CD8-positive, alpha-beta memory T cell (primary cell): ENCODE measurements at regions not wholly inside any gene's neighbourhood (a gene's known extent, or its start where the extent isn't known, plus 50 kb on each side); places are given as distances from the start of the nearest gene placed in this dataset.
"Not testable (repeated sequence)": the region's sequence is repeated elsewhere in the genome, so short reads cannot be mapped to it uniquely, and the experiment has no call there.

Source experiments
- CTCF ChIA-PET: fragments of 350-600 bp; sonication (Branson Sonifier 250); formaldehyde crosslinking; loops from one replicate; lab custom pipeline; 2021; ENCODE audit warnings: antibody characterized with exemption; lab: Charles Lee
- POLR2A ChIA-PET: fragments of 350-600 bp; sonication (Branson Sonifier 250); formaldehyde crosslinking; loops from one replicate; lab custom pipeline; 2021; ENCODE audit warnings: antibody characterized with exemption; lab: Charles Lee
- DNase-seq, 5 donors: peaks; one replicate each; pipeline versions ENCODE4 v3.0.0 to v3.0.0-alpha.2; 2020 to 2022; ENCODE audit warnings: mixed read lengths in 1 of 5
- H3K27ac ChIP-seq: one replicate; pipeline ENCODE4 v1.7.0; 2013; ENCODE audit warnings: low read depth, mild to moderate bottlenecking, low read length, moderate library complexity
- H3K27me3 ChIP-seq: 2 replicates; pipeline ENCODE4 v1.7.0; 2013; ENCODE audit warnings: low read length, mild to moderate bottlenecking; ENCODE audit not compliant: insufficient read depth, poor library complexity, severe bottlenecking
- H3K36me3 ChIP-seq: 2 replicates; pipeline ENCODE4 v1.7.0; 2013; ENCODE audit warnings: mild to moderate bottlenecking, low read length, moderate library complexity; ENCODE audit not compliant: insufficient read depth
- H3K4me1 ChIP-seq: 2 replicates; pipeline ENCODE4 v1.7.0; 2013; ENCODE audit warnings: mild to moderate bottlenecking, low read length, moderate library complexity; ENCODE audit not compliant: insufficient read depth
- H3K4me3 ChIP-seq: 2 replicates; pipeline ENCODE4 v1.7.0; 2013; ENCODE audit warnings: mild to moderate bottlenecking, low read length
- H3K9me3 ChIP-seq: 2 replicates; pipeline ENCODE4 v1.7.0; 2013; ENCODE audit warnings: mild to moderate bottlenecking, low read length
- H3K27ac Mint-ChIP-seq, 8 donors: one replicate each; pipeline ENCODE4 v1.8.0; 2020 to 2021; ENCODE audit warnings: mixed read lengths in 8 of 8, mild to moderate bottlenecking in 6 of 8, inconsistent platforms in 3 of 8, moderate library complexity in 3 of 8
- H3K27me3 Mint-ChIP-seq, 2 donors: one replicate each; pipeline ENCODE4 v1.8.0; 2020 to 2021; ENCODE audit warnings: mixed read lengths in 2 of 2, mild to moderate bottlenecking in 1 of 2, moderate library complexity in 1 of 2
- H3K36me3 Mint-ChIP-seq, 3 donors: one replicate each; pipeline ENCODE4 v1.8.0; 2020 to 2021; ENCODE audit warnings: mixed read lengths in 3 of 3, inconsistent platforms in 1 of 3, mild to moderate bottlenecking in 1 of 3
- H3K4me1 Mint-ChIP-seq, 3 donors: one replicate each; pipeline ENCODE4 v1.8.0; 2020 to 2021; ENCODE audit warnings: mixed read lengths in 3 of 3, inconsistent platforms in 1 of 3, mild to moderate bottlenecking in 1 of 3
- H3K4me3 Mint-ChIP-seq, 7 donors: one replicate each; pipeline ENCODE4 v1.8.0; 2020 to 2021; ENCODE audit warnings: mixed read lengths in 7 of 7, mild to moderate bottlenecking in 6 of 7, moderate library complexity in 4 of 7, inconsistent platforms in 2 of 7
- H3K9me3 Mint-ChIP-seq, 5 donors: one replicate each; pipeline ENCODE4 v1.8.0; 2020 to 2022; ENCODE audit warnings: mixed read lengths in 5 of 5, mild to moderate bottlenecking in 3 of 5, moderate library complexity in 2 of 5, inconsistent platforms in 1 of 5

GRCh38 chr18:1034971-1035370 lies 130.3 kb downstream of the ADCYAP1 start:
- Histone ChIP-seq H3K27ac (no peak overlapping the region), H3K4me1 (no peaks in the 10 kb centered on the region), H3K4me3 (no peak overlapping the region), H3K36me3 (no peaks in the 10 kb centered on the region), H3K9me3 (no peaks in the 10 kb centered on the region), H3K27me3 (no peaks in the 10 kb centered on the region)
- no peak for DNase-seq
- Mint-ChIP-seq H3K27me3 (peaks cover 0 to 2% of the 10 kb centered on the region in 2 donors), H3K27ac (no peak overlapping the region), H3K4me1 (no peaks in the 10 kb centered on the region), H3K36me3 (no peaks in the 10 kb centered on the region), H3K4me3 (no peak overlapping the region), H3K9me3 (peaks cover 0 to 13% (median 4%) of the 10 kb centered on the region in 5 donors)
- CTCF ChIA-PET, result no interaction called here
- POLR2A ChIA-PET, result no interaction called here

GRCh38 chr18:1036926-1037325 lies 132.3 kb downstream of the ADCYAP1 start:
- CTCF ChIA-PET, result no interaction called here
- Mint-ChIP-seq H3K27me3 (peaks cover 0 to 2% of the 10 kb centered on the region in 2 donors), H3K4me3 (no peak overlapping the region), H3K9me3 (peaks cover 0 to 6% (median under 1%) of the 10 kb centered on the region in 5 donors), H3K27ac (no peak overlapping the region), H3K36me3 (no peaks in the 10 kb centered on the region), H3K4me1 (no peaks in the 10 kb centered on the region)
- Histone ChIP-seq H3K27me3 (no peaks in the 10 kb centered on the region), H3K9me3 (no peaks in the 10 kb centered on the region), H3K4me1 (no peaks in the 10 kb centered on the region), H3K27ac (no peak overlapping the region), H3K36me3 (no peaks in the 10 kb centered on the region), H3K4me3 (no peak overlapping the region)
- POLR2A ChIA-PET, result no interaction called here
- DNase-seq, result no peak

GRCh38 chr18:1037776-1038175 lies 133.1 kb downstream of the ADCYAP1 start:
- ChIA-PET POLR2A (no interaction called here), CTCF (no interaction called here)
- no peaks in the 10 kb centered on the region for H3K36me3 Mint-ChIP-seq
- Histone ChIP-seq H3K4me3 (no peak overlapping the region), H3K9me3 (no peaks in the 10 kb centered on the region), H3K27ac (no peak overlapping the region), H3K36me3 (no peaks in the 10 kb centered on the region), H3K27me3 (no peaks in the 10 kb centered on the region), H3K4me1 (no peaks in the 10 kb centered on the region)
- H3K9me3 Mint-ChIP-seq, result peaks cover 0 to 4% (median 0%) of the 10 kb centered on the region in 5 donors
- no peak for DNase-seq
- H3K27ac Mint-ChIP-seq, result no peak overlapping the region
- H3K4me1 Mint-ChIP-seq, result no peaks in the 10 kb centered on the region
- H3K4me3 Mint-ChIP-seq, result no peak overlapping the region
- peaks cover 0 to 2% of the 10 kb centered on the region in 2 donors for H3K27me3 Mint-ChIP-seq

GRCh38 chr18:1039421-1039820 lies 134.8 kb downstream of the ADCYAP1 start:
- peaks cover 0 to 2% of the 10 kb centered on the region in 2 donors for H3K27me3 Mint-ChIP-seq
- H3K36me3 ChIP-seq, result no peaks in the 10 kb centered on the region
- H3K4me3 ChIP-seq, result no peak overlapping the region
- H3K36me3 Mint-ChIP-seq, result no peaks in the 10 kb centered on the region
- no peaks in the 10 kb centered on the region for H3K4me1 ChIP-seq
- H3K27ac Mint-ChIP-seq, result no peak overlapping the region
- H3K4me1 Mint-ChIP-seq, result no peaks in the 10 kb centered on the region
- H3K4me3 Mint-ChIP-seq, result no peak overlapping the region
- POLR2A ChIA-PET, result no interaction called here
- no peaks in the 10 kb centered on the region for H3K9me3 ChIP-seq
- no peak overlapping the region for H3K27ac ChIP-seq
- CTCF ChIA-PET, result no interaction called here
- H3K9me3 Mint-ChIP-seq, result peaks cover 0 to 4% (median 0%) of the 10 kb centered on the region in 5 donors
- H3K27me3 ChIP-seq, result no peaks in the 10 kb centered on the region
- DNase-seq, result no peak

DNA sequence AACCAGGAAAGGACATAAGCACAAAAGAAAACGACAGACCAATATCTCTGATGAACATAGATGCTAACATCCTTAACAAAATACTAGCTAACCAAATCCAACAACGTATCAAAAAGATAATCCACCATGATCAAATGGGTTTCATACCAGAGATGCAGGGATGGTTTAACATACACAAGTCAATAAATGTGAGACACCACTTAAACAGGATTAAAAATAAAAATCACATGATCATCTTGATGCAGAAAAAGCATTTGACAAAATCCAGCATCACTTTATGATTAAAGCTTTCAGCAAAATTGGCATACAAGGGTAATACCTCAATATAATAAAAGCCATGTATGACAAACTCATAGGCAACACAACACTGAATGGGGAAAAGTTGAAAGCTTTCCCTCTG lies 138.4 kb downstream of the ADCYAP1 start:
- H3K27ac Mint-ChIP-seq, CTCF ChIA-PET: not testable (repeated sequence)

DNA sequence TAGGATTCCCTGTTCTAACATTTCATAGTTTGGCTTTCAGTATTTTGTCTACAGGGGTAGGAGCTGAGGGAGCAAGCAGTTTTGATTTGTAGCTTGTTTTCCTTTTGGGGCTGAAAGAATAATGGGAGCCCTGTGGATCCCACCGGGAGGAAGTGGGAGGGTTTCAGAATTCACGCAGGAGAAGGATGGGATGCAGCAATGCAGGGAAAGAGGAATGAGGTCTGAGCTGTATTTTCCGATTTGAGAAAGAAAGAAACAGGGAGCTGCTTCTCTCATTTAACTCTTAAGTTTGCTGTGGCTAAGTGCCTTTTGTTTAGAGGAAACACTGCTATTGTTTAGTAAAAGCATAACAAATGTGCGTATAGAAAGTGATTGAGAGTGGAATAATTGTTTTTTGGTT lies 141.0 kb downstream of the ADCYAP1 start:
- CTCF ChIA-PET, result no interaction called here
- Mint-ChIP-seq H3K27ac (no peak overlapping the region), H3K9me3 (peaks cover 0 to 4% (median 0%) of the 10 kb centered on the region in 5 donors), H3K4me3 (no peak overlapping the region), H3K36me3 (no peaks in the 10 kb centered on the region), H3K27me3 (no peaks in the 10 kb centered on the region), H3K4me1 (no peaks in the 10 kb centered on the region)
- no peak for DNase-seq
- POLR2A ChIA-PET, result no interaction called here
- Histone ChIP-seq H3K36me3 (no peaks in the 10 kb centered on the region), H3K4me1 (no peaks in the 10 kb centered on the region), H3K4me3 (no peak overlapping the region), H3K27ac (no peak overlapping the region), H3K27me3 (no peaks in the 10 kb centered on the region), H3K9me3 (no peaks in the 10 kb centered on the region)

More for the DNA sequence above, 138.4 kb downstream of the ADCYAP1 start:
- H3K4me3 ChIP-seq, H3K9me3 Mint-ChIP-seq, H3K36me3 Mint-ChIP-seq, H3K27me3 Mint-ChIP-seq, H3K4me3 Mint-ChIP-seq, H3K27me3 ChIP-seq, DNase-seq, H3K27ac ChIP-seq, H3K4me1 ChIP-seq, H3K9me3 ChIP-seq, H3K36me3 ChIP-seq, POLR2A ChIA-PET, H3K4me1 Mint-ChIP-seq: not testable (repeated sequence)

DNA sequence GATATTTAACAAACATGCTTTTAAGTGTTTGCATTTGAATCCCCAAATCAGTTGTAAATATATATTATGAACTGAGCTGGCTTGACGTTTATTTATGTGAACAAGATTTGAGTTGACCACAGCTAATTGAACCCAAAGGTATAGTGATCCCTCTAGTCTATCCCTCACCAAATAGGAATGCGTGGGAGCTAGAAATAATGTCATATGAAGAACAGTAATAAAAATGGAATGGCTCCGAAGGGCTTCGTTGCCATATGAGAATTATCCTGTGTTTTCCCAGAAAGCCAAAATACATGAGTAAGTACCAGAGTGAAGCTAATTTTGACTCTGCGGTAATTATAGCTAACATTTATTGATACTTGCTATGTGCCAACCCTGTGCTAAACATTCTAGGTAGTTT lies 142.7 kb downstream of the ADCYAP1 start:
- no peaks in the 10 kb centered on the region for H3K36me3 ChIP-seq
- Mint-ChIP-seq H3K4me3 (no peak overlapping the region), H3K9me3 (peaks cover 0 to 4% (median 0%) of the 10 kb centered on the region in 5 donors), H3K36me3 (no peaks in the 10 kb centered on the region), H3K27me3 (no peaks in the 10 kb centered on the region), H3K4me1 (no peaks in the 10 kb centered on the region), H3K27ac (no peak overlapping the region)
- no peaks in the 10 kb centered on the region for H3K4me1 ChIP-seq
- no peak overlapping the region for H3K4me3 ChIP-seq
- no peaks in the 10 kb centered on the region for H3K9me3 ChIP-seq
- H3K27me3 ChIP-seq, result no peaks in the 10 kb centered on the region
- no peak overlapping the region for H3K27ac ChIP-seq
- ChIA-PET CTCF (no interaction called here), POLR2A (no interaction called here)
- DNase-seq, result no peak

DNA sequence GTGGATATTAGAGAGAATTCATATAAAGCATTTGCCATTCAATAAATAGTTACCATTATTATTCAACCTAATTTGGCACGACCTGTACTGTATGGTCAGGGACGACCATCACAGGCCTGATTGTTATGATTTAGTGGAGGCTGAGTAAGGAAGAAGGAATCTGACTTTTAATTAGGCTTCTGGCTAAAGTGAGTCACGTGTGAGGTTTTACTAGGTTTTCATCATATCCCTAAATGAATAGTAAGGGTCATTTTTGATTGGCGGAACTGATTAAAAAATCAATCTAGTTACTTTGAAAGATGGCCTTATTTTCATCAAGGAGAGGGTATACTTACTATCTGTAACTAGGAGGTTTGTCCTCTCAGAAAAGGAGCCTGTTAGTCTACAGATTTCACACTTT lies 143.4 kb downstream of the ADCYAP1 start:
- H3K36me3 ChIP-seq, result no peaks in the 10 kb centered on the region
- CTCF ChIA-PET, result no interaction called here

DNA sequence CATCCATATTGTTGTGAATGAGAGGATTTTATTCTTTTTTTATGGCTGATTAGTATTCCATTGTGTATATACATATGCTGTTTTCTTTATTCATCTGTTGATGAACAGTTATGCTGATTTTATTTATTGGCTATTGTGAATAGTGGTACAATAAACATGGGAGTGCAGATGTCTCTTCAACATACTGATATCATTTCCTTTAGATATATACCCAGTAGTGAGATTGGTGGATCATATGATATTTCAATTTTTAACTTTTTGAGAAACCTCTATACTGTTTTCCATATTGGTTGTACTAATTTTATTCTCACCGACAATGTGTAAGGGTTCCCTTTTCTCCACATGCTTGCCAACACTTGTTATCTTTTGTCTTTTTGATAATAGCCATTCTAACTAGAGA lies 144.5 kb downstream of the ADCYAP1 start:
- ChIA-PET POLR2A (no interaction called here), CTCF (no interaction called here)
- Histone ChIP-seq H3K27ac (no peak overlapping the region), H3K4me1 (no peaks in the 10 kb centered on the region), H3K4me3 (no peak overlapping the region), H3K36me3 (no peaks in the 10 kb centered on the region), H3K9me3 (no peaks in the 10 kb centered on the region), H3K27me3 (no peaks in the 10 kb centered on the region)
- H3K4me3 Mint-ChIP-seq, result no peak overlapping the region
- H3K9me3 Mint-ChIP-seq, result peaks cover 0 to 4% (median 0%) of the 10 kb centered on the region in 5 donors
- H3K27me3 Mint-ChIP-seq, result no peaks in the 10 kb centered on the region
- H3K4me1 Mint-ChIP-seq, result no peaks in the 10 kb centered on the region
- H3K36me3 Mint-ChIP-seq, result no peaks in the 10 kb centered on the region
- no peak overlapping the region for H3K27ac Mint-ChIP-seq
- no peak for DNase-seq

More for the DNA sequence above, 143.4 kb downstream of the ADCYAP1 start:
- no peaks in the 10 kb centered on the region for H3K4me1 ChIP-seq
- no peak overlapping the region for H3K27ac Mint-ChIP-seq
- no peaks in the 10 kb centered on the region for H3K27me3 ChIP-seq
- no peak overlapping the region for H3K27ac ChIP-seq
- DNase-seq, result no peak
- H3K27me3 Mint-ChIP-seq, result no peaks in the 10 kb centered on the region
- H3K36me3 Mint-ChIP-seq, result no peaks in the 10 kb centered on the region
- peaks cover 0 to 4% (median 0%) of the 10 kb centered on the region in 5 donors for H3K9me3 Mint-ChIP-seq
- no peaks in the 10 kb centered on the region for H3K9me3 ChIP-seq
- no peak overlapping the region for H3K4me3 ChIP-seq
- no peaks in the 10 kb centered on the region for H3K4me1 Mint-ChIP-seq
- H3K4me3 Mint-ChIP-seq, result no peak overlapping the region
- POLR2A ChIA-PET, result no interaction called here
